NCI-H526 (cell line): ENCODE measurements at regions not wholly inside any gene's neighbourhood (a gene's known extent, or its start where the extent isn't known, plus 50 kb on each side); places are given as distances from the start of the nearest gene placed in this dataset.
A peak's percentile ranks its signal among the peaks of the same experiment; 100 is the strongest.
"Not testable (repeated sequence)": the region's sequence is repeated elsewhere in the genome, so short reads cannot be mapped to it uniquely, and the experiment has no call there.

Source experiments
- DNase-seq, 2 experiments: peaks; one replicate each; lab custom pipeline; 2025; lab: John Stamatoyannopoulos, UW

DNA sequence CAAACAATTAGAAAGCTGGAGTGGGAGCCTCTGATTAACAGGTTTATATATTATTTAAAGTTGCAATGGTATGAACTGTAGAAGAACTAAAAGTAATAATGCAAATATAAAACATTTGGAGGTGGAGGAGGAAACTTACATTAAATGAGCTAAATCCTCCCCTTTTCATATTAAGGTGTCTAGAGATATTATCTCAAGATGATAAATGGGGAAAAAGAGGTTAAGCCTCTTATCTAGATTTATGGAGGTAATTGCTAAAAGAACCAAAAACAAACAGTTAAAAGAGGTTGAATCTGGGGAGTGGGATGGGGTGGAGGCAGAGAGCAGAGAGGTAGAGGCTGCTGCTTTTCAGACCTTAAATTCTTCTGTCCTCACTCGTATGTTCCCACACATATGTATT is 147.8 kb upstream of the SLC24A2 start:
- DNase-seq, result no peak

DNA sequence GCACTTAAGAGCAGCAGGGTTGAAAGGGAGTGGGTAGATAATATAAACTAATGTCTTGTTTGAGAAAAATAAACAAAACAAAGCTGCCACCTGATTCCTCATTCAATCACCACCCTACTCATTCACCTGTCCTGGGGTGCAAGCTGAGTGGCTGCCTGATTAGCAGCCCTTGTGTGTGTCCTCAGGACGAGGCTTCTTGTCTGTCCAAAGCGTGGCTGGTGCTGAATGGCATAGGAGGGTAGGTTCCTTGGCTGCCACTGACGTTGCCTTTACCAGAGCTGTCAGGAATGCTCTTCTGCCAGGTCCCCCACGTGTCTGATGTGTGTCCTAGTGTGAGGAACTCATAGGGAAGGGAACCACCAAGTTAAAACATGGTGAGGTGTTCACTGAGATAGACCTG is 146.6 kb upstream of the SLC24A2 start:
- no peak for DNase-seq

DNA sequence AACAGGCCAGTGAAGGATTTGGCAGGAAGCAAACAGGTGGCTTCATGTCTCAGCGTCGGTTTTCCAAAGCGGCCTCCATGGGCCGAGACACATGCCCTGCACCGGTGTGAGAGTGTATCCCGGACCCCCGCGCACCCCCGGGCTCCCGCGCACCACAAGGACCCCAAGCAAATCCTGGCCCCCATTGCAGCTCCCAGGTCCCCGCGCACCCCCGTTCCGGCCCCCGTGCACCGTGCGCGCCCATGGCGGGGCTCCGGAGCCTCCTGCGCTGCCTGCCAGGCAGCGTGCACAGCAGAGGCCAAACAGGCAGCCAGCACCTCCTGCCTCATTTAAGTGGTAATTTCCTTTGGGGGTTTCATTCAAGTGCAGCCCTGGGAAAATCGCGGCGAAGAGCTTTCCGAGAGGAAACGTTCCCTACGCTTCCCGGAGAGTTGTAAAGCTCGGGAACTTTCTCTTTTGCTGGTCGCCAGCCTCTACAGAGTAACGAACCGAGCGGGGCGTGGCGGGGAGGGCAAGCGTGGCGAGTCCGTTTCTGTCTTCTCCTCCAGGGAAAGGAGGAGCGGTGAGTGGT is 145.5 kb upstream of the SLC24A2 start:
- peak in 1 of 2 experiments; percentile 50 for DNase-seq

DNA sequence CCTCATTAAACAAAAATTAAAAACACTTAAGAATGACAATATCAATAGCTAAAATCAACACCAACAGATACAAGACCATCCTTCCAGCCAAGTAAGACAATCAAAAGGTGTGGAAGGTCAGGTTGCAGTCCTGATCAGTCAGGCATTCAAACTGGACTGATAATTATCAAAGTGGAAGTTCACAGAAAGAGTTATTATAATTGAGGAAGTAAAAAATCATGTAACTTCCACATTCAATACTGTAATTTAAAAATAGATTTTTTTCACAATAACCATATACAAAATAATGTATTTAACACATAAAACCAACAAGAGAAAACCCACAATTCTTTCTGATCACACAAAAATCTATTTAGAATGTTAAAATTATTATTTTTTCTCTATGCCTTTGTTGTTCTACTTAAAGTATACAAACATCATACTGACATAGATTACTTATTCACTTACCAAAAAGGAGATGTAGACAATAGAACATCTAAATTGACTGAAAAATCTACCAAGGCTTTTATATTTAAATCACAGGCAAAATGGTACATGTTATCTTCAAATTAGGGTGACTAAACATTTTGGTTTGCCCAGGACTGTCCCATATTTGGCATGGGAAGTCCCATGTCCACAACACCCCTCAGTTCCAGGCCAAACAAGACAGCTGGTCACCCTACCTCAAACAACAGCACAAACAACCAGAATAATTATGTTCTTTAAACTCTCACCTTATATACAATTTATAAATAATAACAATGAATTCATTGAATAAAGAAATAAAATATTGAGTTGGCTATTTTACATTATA is 142.5 kb upstream of the SLC24A2 start:
- DNase-seq, result no peak

DNA sequence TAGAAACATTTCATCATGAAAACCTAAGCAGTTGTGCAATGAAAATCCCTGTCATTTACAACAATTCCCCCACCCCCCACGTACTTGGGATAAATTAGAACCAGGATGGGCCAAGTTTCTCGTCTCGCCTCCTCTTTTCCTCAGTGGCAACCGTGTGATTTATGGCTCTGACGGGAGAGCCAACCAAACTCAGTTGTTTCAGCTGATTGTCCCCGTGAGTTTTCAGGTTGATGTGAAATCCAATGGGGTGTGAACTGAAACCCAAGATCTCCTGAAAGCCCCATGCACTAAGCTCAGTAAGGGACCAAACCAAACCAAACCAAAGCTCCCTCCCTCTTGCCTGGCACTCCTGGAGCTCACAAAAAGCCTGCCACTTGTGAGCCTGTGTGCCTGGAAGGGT is 138.7 kb upstream of the SLC24A2 start:
- no peak for DNase-seq

DNA sequence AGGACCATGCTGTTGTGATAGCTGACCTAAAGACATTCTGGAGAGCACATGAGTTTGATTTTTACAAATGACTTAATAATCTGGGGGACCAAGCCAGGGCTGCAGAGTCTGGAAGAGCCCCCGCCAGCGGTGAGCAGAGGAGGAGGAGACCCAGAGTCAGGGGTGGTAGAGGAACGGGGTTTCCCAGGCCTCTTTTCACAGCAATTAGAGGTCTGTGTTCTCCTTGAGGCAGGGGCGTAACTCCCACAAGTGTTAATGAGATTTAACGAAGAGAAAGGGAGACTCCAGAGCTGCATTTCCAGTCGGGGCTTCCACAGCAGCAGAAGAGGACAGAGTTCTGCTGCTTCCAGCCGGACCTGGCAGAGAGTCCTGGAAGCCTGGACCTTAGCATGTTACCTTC is 137.9 kb upstream of the SLC24A2 start:
- DNase-seq, result no peak

DNA sequence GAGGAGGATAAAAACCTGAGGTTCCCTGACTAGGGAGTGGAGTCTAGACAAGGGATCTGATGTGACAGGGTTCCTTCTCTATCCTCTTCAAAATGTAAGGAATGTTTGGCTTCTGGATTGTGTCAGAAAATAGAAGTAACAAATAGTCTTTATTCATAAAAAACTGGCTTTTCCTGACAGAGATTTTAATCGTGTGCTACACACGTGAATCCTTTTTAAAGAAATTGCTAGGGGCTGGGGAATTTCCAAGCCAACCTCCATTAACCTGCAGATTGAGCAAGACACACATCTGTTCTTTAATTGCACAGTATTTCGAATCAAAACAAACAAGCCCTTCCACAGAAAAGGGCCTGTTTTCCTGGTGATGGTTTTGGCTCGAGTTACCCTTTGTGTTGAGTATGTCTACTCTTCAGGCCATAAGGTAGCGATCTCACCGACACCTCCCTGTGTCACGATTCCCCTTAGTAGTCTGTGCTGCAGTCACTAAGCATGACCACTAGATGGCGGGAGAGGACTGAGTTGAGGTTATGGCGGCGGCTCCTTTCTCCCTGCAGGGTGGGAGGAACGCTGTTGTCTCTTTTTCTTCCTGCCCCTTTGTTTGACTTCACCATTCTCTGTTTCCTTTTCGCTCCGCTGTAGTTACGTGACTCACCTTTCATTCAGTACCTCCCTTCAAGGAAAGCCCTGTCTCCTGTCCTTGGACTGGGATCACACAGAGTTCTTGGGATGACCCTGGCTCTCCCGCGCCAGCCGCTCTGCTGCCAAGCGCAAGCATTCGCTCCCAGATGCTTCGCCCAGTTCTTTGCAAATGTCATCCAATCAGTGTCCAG is 137.1 kb upstream of the SLC24A2 start:
- DNase-seq, result peak; percentile 80 to 92

DNA sequence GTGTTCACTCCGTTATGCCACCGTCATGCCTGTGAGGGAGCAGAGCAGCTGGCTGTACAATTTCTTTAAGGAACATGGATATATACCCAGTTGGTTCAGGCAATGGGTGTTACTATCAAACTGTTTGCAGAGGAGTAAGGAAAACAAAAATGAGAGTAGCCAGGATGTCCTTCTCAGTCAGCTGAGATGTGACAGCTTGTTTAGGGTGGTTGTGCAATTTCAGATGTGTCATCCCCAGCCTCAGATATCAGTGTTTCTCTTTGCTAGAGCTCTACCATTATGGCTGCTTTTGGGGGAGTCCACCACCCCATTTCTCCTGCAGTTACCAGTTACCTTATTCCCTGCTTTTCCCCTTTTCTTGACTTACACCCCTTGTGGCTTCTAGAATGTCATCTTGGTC is 135.2 kb upstream of the SLC24A2 start:
- DNase-seq, result no peak

DNA sequence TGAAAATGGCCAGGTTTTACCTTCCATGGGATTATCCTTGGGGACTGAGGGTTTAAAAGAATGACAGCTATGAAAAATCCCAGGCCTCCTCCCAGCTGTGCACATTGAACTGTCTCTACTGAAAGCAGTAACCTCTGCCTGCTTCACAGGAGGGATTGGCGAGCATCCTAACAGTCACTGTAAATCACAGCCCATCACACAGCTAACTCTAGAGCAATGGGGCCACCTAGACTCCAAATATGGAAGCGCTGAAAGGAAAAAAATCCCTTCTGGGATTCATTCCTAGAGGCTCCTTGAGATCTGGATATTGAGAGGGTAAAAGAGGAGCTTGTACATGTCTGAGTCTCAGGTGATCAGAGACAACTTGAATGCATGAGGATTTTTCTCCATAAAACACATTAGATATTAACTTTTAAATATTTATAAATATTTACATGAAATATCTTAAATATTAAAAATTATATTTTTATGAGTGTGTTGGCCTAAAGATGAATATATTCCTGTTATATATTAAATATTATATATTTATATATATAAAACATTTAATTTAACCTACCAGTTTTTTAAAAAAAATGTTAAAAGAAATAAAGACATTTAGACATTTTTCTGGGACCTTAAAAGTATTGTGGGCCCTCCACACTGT is 133.8 kb upstream of the SLC24A2 start:
- peak; percentile 74 to 87 for DNase-seq

DNA sequence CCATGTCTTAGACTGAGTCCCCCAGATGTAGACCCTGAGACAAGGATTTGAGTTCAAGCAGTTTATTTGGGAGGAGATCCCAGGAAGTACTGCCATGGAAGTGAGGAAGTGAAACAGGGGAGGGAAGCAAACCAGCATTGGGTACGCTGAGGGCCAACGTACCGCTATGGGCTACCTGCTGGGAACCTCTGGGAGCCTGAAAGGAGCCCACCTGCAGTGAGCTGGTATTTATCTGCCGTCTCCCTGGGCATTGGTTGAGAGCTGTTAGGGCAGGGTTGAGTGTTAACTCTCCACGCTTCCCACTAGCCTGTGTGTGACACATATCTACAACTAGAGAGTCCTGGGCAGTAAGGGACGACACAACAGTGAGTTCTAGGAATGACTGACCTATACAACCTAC is 131.6 kb upstream of the SLC24A2 start:
- DNase-seq, result no peak

DNA sequence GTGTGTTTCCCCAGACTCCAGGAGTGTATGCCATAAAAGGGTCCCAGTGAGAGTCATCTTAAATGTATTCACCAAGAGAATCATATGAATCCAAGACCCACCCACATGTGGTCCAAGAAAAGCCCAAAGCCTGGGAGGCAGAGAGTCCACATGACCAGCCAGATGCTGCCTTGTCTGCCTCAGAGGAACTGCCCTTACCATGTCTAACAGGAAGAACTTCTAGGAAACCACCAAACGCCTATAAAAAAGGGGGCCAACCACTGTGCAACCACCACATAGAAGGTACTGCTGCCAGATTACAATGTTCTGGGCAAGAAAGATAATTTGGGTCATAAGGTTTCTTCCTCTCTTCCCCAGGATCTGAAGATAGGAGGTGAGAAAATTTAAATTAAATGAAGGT is 129.8 kb upstream of the SLC24A2 start:
- DNase-seq, result no peak

DNA sequence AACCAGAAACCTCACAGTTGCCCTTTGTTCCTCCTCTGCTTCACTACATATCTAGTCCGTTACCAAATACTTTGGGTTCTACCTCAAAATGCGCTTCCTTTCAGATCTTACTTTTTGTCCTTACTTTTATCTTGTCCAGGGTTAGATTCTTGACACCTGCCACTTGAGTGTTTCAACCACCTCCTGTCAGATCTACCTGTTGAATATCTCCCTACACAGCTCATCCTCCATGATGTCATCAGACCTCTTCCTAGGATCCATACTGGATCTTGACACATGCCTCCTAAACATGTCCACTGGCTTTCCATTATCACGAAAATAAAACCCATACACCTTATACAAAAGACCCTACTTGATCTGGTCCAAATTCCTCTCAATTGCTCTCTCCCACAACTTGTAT is 125.2 kb upstream of the SLC24A2 start:
- no peak for DNase-seq

DNA sequence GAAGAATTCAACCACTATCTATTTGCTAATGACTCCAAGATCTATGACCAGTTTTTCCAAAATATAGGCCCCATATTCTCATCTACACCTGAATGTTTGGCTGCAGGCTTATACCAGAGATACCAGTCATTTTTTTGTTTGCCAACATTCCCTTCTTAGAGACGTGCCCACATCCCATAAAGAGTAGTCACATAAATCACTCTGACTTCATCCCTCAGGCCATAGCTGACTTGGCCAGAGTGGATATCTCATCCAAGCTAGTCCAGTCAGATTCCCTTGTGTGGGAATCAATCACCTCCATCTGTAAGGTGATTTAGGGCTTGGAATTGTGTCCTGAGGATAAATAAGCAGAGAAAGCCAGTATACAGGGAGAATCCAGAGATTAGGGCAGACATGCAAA is 124.3 kb upstream of the SLC24A2 start:
- no peak for DNase-seq

DNA sequence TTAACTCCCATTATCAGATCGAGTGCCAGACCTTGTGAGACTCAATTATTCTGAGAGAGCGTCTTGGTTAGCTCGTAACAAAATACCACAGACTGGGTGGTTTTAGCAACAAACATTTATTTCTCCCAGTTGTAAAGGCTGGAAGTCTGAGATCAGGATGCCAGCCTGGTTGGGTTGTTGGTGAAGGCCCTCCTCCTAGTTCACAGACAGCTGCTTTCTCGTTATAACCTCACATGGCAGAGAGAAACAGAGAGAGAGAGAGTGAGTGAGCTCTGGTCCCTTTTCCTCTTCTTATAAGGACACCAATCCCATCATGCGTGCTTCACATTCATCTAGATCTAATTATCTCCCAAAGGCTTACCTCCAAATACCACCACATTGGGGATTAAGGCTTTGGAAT is 114.2 kb upstream of the SLC24A2 start:
- DNase-seq, result no peak

DNA sequence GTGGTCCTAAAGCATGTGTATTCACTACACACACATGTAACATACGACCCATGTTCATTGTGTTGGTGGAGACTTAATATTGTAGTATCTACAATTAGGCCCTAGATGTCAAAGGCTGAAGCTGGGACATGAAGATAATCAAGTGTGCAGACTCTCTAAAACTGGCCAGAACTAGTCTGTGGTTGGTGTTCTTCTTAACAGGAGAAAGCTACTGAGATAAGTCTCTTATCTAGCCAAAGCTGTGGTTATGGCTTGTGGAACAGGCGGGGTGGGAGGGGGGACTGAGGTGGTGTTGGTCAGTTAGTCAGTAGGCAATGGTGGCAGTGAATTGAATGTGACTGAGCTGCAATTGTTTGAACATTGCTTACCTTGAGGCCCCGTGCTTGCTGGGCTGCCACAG is 112.7 kb upstream of the SLC24A2 start:
- no peak for DNase-seq

DNA sequence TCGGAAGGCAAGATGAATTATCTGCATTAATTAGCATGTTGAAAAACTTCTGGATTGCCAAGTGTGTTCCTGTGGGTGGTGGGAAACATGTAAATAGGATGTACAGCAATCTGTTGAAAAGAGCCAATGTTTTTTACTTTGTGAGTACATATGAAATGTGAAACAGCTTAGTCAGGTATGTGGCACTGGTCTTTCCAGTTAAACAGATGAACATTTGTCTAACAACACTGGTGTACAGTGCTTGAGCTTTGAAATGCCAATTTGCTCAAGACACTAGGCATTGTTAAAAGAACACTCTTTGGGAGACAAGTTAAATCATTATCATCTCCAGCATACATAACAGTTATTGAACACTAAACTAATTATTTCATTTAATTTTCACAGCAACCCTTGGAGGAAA is 107.3 kb upstream of the SLC24A2 start:
- DNase-seq, result no peak

DNA sequence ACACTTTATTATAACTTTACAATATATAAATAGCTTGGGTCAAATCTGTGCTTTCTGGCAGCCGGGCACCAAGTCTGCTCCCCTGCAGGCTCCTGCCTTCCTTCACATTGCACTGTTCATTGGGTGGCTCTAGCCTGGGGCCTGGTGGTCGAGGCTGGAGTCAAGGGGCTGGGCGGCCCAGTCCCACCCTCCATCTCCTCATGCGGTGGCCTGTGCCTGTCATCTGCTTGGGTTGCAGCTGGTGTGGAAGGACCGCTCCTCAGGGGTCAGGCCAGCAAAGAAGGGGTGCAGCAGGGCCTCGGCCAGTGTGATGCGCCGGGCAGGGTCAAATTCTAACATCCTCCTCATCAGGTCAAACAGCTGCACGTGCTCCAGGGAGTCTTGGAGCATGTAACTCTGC is 106.7 kb upstream of the SLC24A2 start:
- not testable (repeated sequence) for DNase-seq

DNA sequence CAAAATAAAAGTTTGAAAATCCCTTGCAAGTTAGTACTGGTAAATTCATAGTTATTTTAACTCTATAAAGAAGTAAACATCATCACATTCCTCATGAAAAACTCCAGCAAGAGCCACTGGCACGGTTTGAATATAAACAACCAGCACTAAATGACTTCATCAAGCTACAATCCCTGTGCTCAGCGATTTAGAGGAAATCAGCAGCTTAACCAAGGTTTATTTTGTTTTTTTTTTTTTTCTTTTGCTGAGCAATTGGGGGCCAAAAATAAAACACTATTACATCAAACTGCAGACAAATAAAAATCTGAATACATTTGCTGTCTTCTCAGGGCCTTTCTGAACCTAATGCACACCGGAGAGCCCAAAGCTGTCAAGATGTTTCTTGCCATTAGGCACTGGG is 106.2 kb upstream of the SLC24A2 start:
- DNase-seq, result no peak

DNA sequence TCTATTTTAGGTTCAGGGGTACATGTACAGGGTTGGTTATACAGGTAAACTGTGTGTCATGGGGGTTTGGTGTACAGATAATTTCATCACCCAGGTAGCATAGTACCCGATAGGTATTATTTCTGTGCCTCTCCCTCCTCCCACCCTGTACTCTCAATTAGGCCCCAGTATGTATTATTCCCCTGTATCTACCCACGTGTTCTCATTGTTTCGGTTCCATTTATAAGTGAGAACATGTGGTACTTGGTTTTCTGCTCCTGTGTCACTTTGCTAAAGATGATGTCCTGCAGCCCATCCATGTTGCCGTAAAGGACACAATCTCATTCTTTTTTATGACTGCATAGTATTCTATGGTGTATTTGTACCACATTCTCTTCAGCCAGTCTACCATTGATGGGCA is 96.8 kb upstream of the SLC24A2 start:
- no peak for DNase-seq

DNA sequence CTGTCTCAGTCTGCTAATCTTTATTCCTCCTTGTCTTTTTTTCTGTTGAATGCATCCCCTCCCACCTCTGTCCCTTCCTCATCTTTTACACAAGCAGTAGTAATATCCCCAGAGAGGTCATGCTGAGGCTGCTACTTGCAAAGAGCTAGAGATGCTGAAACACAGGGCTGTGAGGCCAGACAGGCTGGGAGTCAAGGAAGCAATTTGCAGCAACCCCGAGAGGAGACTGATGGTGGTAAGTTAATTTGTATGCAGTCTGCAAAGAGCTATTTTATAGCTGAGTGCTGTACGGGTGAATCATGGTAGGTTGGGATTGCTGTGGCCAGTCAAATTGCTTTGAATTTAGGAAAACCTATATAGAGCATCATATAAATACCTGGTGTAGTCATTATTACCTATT is 90.2 kb upstream of the SLC24A2 start:
- no peak for DNase-seq

DNA sequence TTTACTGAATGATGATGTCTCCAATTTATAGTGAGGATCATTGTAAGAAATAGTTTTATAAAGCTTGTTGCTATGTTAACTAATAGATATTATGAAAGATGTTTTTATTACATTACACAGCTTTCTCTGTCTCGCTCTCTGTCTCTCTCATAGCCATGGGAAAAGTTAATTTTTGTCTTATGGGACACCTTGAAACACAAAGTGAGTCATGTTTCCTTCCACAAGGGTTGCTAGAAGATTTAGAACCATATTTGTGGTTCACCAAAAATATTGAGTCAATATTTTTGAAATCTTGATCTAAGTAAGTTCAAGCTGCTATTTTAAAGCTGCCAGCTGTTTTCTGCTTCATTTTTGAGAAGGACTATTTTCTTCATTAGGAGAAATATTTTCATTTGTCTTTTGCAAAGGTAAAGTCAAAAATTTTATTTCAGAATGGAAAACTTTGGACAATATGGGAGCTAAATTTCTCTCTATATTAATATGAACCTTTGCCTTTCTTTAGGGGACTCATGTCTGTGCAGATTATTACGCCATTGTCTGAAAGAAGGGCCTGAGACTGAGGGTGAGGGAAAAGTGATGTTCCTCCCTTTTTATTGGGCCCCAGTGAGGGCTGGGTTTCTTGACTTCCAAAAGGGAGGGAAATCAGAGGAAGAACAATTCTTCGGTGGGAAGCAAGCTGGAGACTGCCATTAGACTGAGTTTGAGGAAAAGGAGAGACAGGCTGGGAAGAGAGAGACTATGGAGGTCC is 87.9 kb upstream of the SLC24A2 start:
- no peak for DNase-seq
